HG03108 (cell line): ENCODE measurements at regions not wholly inside any gene's neighbourhood (a gene's known extent, or its start where the extent isn't known, plus 50 kb on each side); places are given as distances from the start of the nearest gene placed in this dataset.

Source experiments
- ATAC-seq: cut with Tn5 transposase; IDR thresholded peaks from one replicate; pipeline ENCODE4 v1.9.1; 2021; ENCODE audit warnings: moderate library complexity; ENCODE audit not compliant: unreplicated experiment

- ATAC-seq: no peak
Observed at GRCh38 chr13:57784633-57785032, 153.1 kb downstream of the PCDH17 start.

- no peak for ATAC-seq
Observed at GRCh38 chr13:57787058-57787791, 155.7 kb downstream of the PCDH17 start.

DNA sequence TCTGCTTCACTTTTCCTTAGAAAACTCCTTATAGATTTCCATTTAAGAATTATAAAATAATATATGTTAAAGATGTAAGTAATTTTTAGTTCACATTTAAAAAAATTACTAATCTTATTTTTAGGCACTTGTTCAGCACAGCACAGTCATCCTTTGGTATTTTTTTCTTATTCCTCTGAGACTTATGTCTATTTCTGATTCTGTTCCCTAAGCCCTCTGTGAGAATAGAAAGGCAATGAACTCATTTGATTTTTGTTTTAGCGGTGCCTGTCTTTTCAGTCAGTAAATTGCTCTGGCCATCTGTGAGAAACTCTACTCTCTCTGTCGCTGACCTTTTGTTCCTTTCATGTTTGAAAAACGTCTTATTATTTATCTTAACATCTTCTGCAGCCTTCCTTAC, 168.1 kb downstream of the PCDH17 start:
- ATAC-seq: no peak

DNA sequence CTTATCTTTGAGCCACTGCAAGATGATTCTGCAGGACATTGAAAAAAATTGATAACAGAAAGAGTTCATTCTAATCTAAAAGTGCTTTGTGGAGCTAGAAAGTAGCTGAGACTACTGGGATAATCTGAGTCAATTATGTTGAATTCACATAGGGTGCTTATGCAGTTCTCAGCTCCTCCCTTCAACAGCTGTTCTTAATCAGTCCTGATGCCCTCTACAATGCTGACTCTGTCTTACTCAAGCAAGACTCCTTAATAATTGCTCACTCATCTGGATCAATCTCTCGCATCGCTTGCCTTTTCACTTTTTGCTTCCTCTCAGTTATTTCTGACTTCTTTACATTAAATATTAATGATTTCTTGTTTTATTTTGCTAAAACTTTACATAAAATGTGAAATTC, 182.1 kb downstream of the PCDH17 start:
- no peak for ATAC-seq

GRCh38 chr13:57815600-57815999, 184.1 kb downstream of the PCDH17 start:
- no peak for ATAC-seq

GRCh38 chr13:57820924-57821323, 189.4 kb downstream of the PCDH17 start:
- ATAC-seq: no peak

DNA sequence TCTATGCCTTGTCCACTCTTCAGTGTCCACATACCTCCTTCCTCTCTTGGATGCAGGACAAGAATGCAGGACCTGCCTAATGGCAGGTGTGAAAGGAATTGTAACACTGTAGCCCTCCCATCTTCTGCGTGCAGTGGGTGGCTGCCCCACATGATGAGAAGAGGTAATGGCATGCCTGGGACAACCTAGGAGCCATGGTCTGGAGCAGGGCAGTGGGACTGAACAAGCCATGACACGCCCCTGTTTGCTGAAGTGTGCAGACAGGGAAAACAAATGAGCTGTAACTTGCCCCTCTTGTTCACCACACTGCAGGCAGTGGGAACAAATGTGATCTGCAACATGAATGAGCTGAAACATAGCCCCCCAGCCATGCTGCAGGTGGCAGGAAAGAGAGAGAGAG, 192.2 kb downstream of the PCDH17 start:
- no peak for ATAC-seq

DNA sequence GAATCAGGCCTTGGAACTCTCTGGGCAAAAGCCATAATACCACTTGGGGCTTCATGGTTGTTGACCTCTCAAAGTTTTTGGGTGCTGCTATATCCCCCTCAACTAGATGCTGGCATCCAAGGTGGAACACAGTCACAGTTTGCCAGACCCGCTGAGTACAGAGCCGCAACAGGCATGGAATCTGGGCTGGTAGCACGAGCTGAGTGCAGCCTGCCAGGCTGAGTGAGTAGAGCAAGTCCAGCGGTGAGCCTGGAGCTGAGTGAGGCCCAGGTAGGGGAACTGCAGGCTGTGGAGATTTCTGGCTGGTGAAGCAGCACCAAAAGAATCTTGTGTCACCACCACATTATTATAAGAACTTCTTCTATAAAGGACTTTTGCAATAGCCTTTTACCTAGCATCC, 192.6 kb downstream of the PCDH17 start:
- ATAC-seq: no peak

GRCh38 chr13:57825066-57825465, 193.5 kb downstream of the PCDH17 start:
- no peak for ATAC-seq

DNA sequence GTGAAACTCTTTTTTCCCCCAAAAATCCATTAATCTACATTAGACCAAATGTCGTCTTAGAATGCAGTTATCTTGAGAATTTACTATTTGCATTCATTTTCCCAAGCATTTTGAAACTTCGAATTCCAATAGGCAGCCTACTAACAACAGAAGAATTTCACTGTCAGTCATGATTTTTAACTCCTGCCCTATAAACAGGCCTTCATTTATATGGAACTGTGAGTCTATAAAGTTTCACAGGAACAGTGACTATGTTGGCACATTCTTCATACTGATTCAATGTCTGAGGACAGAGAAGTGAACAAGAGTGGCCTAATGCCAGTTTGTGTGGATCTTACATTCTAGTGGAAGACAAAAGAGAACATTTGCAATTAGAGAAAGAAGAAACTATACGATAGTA, 198.0 kb downstream of the PCDH17 start:
- ATAC-seq: no peak

- no peak for ATAC-seq
Observed at GRCh38 chr13:57832187-57832586, 200.6 kb downstream of the PCDH17 start.

DNA sequence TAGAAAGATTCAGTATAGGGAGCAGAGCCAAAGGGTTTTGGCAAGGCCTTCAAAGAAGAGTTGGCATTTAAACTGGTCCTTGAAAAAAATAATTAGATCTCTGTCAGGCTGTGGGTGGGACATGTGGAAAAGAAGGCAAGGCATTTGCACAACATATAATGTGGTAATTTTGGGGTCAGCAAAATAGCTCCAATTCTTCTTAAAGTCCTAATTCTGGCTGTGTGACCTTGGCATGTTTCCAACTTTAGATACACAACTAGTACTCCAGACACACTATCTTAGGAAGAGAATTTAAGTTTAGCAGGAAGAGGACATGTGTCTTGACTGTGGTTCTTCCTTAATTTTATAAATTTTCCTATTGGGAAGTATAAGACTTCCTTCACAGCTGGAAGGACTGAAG, 206.3 kb downstream of the PCDH17 start:
- ATAC-seq: no peak

GRCh38 chr13:57843521-57843920, 212.0 kb downstream of the PCDH17 start:
- ATAC-seq: no peak

DNA sequence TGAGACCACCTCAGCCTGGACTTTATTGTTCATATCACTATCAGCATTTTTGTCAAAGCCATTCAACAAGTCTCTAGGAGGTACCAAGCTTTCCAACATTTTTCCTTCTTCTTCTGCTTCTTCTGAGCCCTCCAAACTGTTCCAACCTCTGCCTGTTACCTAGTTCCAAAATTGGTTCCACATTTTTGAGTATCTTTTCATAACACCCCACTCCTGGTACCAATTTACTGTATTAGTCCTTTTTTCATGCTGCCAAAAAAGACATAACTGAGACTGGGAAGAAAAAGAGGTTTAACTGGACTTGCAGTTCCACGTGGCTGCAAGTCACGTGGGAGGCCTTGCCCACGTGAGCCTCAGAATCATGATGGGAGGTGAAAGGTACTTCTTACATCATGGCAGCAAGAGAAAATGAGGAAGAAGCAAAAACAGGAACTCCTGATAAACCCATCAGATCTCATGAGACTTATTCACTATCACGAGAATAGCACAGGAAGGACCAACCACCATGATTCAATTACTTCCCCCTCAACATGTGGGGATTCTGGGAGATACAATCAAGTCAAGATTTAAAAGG, 215.1 kb downstream of the PCDH17 start:
- ATAC-seq: no peak

GRCh38 chr13:57857945-57858344, 226.4 kb downstream of the PCDH17 start:
- ATAC-seq: no peak

- ATAC-seq: no peak
Observed at GRCh38 chr13:57858376-57858775, 226.8 kb downstream of the PCDH17 start.

DNA sequence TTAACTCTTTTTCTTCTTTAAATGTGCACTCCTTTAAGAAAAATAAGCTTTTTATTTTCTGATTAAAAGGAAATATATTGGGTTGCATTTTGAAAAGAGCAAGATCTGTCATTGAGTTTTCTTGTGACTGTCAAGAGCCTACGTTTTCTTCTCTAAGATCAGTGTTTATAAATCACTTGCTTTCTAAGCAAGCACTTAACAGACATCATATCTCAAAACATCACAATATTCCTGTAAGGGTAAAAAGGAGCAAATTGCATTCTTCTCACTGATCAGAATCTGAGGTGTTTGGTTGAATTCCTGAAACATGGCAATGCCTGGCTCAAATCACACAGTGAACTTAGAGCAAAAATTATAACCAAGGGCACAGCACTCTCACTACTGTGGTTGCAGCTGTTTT, 231.3 kb downstream of the PCDH17 start:
- no peak for ATAC-seq

GRCh38 chr13:57865600-57866294, 234.2 kb downstream of the PCDH17 start:
- ATAC-seq: no peak

GRCh38 chr13:57874530-57874929, 243.0 kb downstream of the PCDH17 start:
- ATAC-seq: no peak

- ATAC-seq: no peak
Observed at GRCh38 chr13:57877601-57878000, 246.1 kb downstream of the PCDH17 start.

GRCh38 chr13:57878291-57878690, 246.7 kb downstream of the PCDH17 start:
- ATAC-seq: no peak

DNA sequence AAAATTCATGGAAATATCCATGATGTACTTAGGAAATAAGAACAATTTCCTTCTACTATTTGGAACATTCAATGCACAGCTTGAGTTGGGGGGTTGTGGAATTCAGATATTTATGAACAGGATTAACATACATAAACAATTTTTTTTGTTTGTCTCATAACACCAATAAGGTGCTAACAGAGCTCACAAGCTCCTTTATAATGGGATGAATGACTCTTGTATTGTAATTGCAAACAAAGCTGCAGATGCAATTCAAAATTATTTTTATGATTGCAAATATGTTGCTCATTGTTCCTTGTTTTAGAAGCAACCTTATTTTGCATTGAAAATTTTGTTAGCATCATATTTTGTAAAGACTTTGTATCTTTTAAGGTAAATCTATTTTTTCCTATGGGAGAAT, 265.7 kb downstream of the PCDH17 start:
- no peak for ATAC-seq
